ENCODE measurements at regions not wholly inside any gene's neighbourhood (a gene's known extent, or its start where the extent isn't known, plus 50 kb on each side); places are given as distances from the start of the nearest gene placed in this dataset.

GRCh38 chr2:22784566-22784965 is 600.4 kb upstream of the KLHL29 start:
- Histone ChIP-seq H3K36me3 (no peaks in the 10 kb centered on the region), H3K27ac (no peak overlapping the region), H3K9me3 (no peaks in the 10 kb centered on the region), H3K4me3 (no peak overlapping the region), H3K27me3 (no peaks in the 10 kb centered on the region), H3K4me1 (ENCODE audit: insufficient read depth) (no peaks in the 10 kb centered on the region)
- 61 to 75% (median 62%) methylated on average over 5 of the region's 5 CpGs for WGBS, 3 donors
- DNase-seq: no peak
- TF ChIP-seq CTCF (IDR thresholded peaks at IDR 0.05) (no peak), EP300 (IDR thresholded peaks at IDR 0.05) (no peak), POLR2A (IDR thresholded peaks at IDR 0.05) (no peak)
- intact Hi-C loops (cut with DNase I): no loop called here

- Histone ChIP-seq H3K9me3 (no peaks in the 10 kb centered on the region), H3K27me3 (no peaks in the 10 kb centered on the region), H3K36me3 (no peaks in the 10 kb centered on the region), H3K27ac (no peak overlapping the region), H3K4me1 (ENCODE audit: insufficient read depth) (no peaks in the 10 kb centered on the region), H3K4me3 (no peak overlapping the region)
- intact Hi-C loops (cut with DNase I): no loop called here
- DNase-seq: no peak
- TF ChIP-seq CTCF (IDR thresholded peaks at IDR 0.05) (no peak), EP300 (IDR thresholded peaks at IDR 0.05) (no peak), POLR2A (IDR thresholded peaks at IDR 0.05) (no peak)
- WGBS, 3 donors: 92 to 93% (median 92%) methylated on average over 2 of the region's 2 CpGs
Observed at GRCh38 chr2:22786817-22787216, 598.2 kb upstream of the KLHL29 start.

- Histone ChIP-seq H3K4me1 (ENCODE audit: insufficient read depth) (no peaks in the 10 kb centered on the region), H3K9me3 (no peaks in the 10 kb centered on the region), H3K27ac (no peak overlapping the region), H3K27me3 (no peaks in the 10 kb centered on the region), H3K36me3 (no peaks in the 10 kb centered on the region), H3K4me3 (no peak overlapping the region)
- no peak for DNase-seq
- WGBS, 3 donors: 68 to 72% (median 69%) methylated on average over 1 of the region's 1 CpG
- intact Hi-C loops (cut with DNase I): no loop called here
- TF ChIP-seq CTCF (IDR thresholded peaks at IDR 0.05) (no peak), EP300 (IDR thresholded peaks at IDR 0.05) (no peak), POLR2A (IDR thresholded peaks at IDR 0.05) (no peak)
Observed at GRCh38 chr2:22787745-22788144, 597.2 kb upstream of the KLHL29 start.

GRCh38 chr2:22788749-22789327 is 596.1 kb upstream of the KLHL29 start:
- intact Hi-C loops (cut with DNase I): no loop called here
- Histone ChIP-seq H3K4me3 (no peak overlapping the region), H3K4me1 (ENCODE audit: insufficient read depth) (no peaks in the 10 kb centered on the region), H3K9me3 (no peaks in the 10 kb centered on the region), H3K36me3 (no peaks in the 10 kb centered on the region), H3K27me3 (no peaks in the 10 kb centered on the region), H3K27ac (no peak overlapping the region)
- WGBS, 3 donors: 50 to 58% (median 58%) methylated on average over 7 of the region's 7 CpGs
- no peak for TF ChIP-seq CTCF (IDR thresholded peaks at IDR 0.05)
- no peak for TF ChIP-seq EP300 (IDR thresholded peaks at IDR 0.05)
- no peak for TF ChIP-seq POLR2A (IDR thresholded peaks at IDR 0.05)
- no peak for DNase-seq

All from ovary (tissue), 7 donors.